ENCODE measurements at regions not wholly inside any gene's neighbourhood (a gene's known extent, or its start where the extent isn't known, plus 50 kb on each side); places are given as distances from the start of the nearest gene placed in this dataset.

DNA sequence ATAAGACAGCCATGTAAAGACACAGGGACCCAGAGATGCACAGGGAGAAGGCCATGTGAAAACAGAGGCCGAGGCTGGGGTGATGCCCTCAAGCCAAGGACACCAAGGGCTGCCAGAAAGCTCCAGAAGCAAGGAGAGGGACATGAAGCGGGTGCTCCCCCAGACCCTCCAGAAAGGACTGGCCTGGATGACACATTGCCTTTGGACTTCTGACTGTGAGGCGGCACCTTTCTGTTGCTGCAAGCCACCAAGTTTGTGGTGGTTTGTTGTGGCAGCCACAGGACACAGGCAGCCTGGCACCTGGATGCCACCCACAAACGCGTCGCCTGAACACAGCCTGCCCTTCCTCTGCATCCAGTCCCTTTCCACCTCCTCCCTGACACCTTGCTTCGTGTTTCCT lies 67.1 kb downstream of the RHOB start:
- no peak for TF ChIP-seq CTBP1 (IDR thresholded peaks at IDR 0.05; ENCODE audit: borderline replicate concordance)
- no peak for TF ChIP-seq NFRKB (IDR thresholded peaks at IDR 0.05)
- TF ChIP-seq BHLHE40 (IDR thresholded peaks at IDR 0.05; ENCODE audit: borderline replicate concordance): no peak
- no peak for TF ChIP-seq HDGF (IDR thresholded peaks at IDR 0.05; ENCODE audit: borderline replicate concordance)
- TF ChIP-seq SP1 (IDR thresholded peaks at IDR 0.05): no peak
- TF ChIP-seq, protein P1, sequence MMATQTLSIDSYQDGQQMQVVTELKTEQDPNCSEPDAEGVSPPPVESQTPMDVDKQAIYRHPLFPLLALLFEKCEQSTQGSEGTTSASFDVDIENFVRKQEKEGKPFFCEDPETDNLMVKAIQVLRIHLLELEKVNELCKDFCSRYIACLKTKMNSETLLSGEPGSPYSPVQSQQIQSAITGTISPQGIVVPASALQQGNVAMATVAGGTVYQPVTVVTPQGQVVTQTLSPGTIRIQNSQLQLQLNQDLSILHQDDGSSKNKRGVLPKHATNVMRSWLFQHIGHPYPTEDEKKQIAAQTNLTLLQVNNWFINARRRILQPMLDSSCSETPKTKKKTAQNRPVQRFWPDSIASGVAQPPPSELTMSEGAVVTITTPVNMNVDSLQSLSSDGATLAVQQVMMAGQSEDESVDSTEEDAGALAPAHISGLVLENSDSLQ (IDR thresholded peaks at IDR 0.05): no peak
- no peak for TF ChIP-seq TARDBP (IDR thresholded peaks at IDR 0.05)
- no peak for TF ChIP-seq SUZ12 (IDR thresholded peaks at IDR 0.05)
- no peak for TF ChIP-seq FOXK2 (IDR thresholded peaks at IDR 0.05)
- TF ChIP-seq FOXM1 (IDR thresholded peaks at IDR 0.05; ENCODE audit: borderline replicate concordance): no peak
- no peak for TF ChIP-seq ZNF384 (IDR thresholded peaks at IDR 0.05)
- no peak for TF ChIP-seq FOXA1 (IDR thresholded peaks at IDR 0.05)
- no peak for TF ChIP-seq ELF4 (IDR thresholded peaks at IDR 0.05)
